Inflammatory macrophage treated with lipopolysaccharide for 4 hours (primary cell): ENCODE measurements at regions not wholly inside any gene's neighbourhood (a gene's known extent, or its start where the extent isn't known, plus 50 kb on each side); places are given as distances from the start of the nearest gene placed in this dataset.
A peak's percentile ranks its signal among the peaks of the same experiment; 100 is the strongest.
"Not testable (repeated sequence)": the region's sequence is repeated elsewhere in the genome, so short reads cannot be mapped to it uniquely, and the experiment has no call there.

Experiments used
- DNase-seq: peaks from one replicate; pipeline ENCODE4 v3.0.0-alpha.2; 2020

DNA sequence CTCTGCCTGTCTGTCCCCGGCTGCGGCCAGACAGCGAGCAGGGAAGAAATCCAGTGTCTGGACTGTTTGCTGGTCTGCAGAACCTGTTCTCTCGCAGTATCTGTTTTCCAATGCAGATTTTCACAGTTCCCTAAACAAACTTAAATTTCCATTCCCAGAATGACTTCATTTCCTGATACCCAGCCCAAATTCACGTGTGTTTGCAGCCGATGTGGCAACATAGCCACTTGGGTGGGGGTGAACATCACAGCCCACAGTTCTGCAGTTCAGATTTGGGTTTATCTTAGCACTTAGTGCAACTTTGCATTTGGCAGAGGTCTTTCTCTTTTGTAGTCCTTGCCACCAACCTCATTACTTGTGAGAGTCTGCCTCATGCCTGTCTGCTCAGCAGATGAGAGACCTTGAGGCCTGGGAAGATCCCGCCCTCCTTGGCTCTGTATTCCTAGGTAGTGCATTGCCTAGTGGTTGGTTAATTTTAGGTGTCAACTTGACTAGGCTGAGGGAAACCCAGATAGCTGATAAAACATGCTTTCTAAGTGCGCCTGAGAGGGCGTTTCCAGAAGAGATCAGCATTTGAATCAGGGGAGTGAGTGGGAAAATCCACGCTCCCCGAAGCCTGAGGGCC lies 122.8 kb upstream of the FAM20C start:
- not testable (repeated sequence) for DNase-seq

DNA sequence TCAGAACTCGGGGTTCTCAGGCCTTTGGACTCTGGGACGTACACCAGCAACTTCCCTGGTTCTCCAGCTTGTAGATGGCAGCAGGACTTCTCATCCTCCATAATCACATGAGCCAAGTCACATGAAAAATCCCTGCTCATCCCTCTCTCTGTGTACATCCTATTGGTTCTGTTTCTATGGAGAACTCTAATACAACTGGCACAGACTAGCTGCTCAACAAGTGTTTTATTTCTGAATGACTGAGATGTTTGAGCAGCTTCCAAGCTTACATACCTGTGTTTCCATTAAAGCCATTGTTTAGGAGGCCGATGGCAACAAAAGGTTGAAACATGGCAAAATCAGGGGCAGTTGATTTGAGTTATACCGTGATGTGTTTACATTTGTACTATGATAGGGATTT lies 122.2 kb upstream of the FAM20C start:
- not testable (repeated sequence) for DNase-seq

DNA sequence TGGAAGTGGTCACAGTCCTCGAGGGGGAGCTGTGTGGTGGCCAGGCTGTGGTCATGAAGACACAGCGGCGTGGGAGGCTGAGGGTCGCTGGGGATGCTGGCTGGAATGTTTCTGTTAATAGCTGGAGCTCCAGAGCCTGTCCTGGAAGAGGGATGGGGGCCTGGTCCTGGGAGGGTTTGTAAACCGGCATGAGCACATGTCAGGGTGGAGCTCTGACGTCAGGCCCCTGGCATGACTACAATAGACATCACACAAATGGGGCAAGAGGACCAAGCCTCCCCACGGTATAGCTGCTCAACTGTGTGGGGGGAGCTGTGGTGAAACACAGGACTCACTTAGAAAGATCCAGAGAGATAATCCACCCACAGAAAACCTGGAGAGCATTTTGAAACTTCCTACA lies 121.4 kb upstream of the FAM20C start:
- peak; percentile 61 for DNase-seq

- DNase-seq, result not testable (repeated sequence)
These were observed 119.9 kb upstream of the FAM20C start for GRCh38 chr7:72266-73057.

- DNase-seq, result not testable (repeated sequence)
These were observed 119.4 kb upstream of the FAM20C start for GRCh38 chr7:73058-73331.

- peak; percentile 77 for DNase-seq
These were observed 118.3 kb upstream of the FAM20C start for GRCh38 chr7:74008-74540.

GRCh38 chr7:75511-75910 lies 116.9 kb upstream of the FAM20C start:
- not testable (repeated sequence) for DNase-seq

DNA sequence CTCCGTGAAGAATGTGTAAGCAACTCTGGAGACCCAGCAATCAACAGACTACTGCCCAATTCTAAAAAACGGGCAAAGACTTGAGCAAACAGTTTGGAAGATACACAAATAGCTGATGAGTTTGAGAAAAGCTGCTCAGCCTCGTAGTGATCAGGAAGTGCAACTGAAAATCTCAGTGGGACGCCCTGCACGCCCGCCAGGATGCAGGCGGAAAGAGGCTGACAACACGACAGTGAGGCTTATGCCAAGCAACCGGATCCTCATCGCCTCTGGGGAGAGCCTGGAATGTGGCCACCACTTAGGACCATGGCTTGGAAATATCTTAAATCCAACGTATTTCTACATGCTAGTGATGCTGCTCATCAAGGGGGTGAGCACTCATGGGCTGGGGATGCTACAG lies 116.2 kb upstream of the FAM20C start:
- not testable (repeated sequence) for DNase-seq

DNA sequence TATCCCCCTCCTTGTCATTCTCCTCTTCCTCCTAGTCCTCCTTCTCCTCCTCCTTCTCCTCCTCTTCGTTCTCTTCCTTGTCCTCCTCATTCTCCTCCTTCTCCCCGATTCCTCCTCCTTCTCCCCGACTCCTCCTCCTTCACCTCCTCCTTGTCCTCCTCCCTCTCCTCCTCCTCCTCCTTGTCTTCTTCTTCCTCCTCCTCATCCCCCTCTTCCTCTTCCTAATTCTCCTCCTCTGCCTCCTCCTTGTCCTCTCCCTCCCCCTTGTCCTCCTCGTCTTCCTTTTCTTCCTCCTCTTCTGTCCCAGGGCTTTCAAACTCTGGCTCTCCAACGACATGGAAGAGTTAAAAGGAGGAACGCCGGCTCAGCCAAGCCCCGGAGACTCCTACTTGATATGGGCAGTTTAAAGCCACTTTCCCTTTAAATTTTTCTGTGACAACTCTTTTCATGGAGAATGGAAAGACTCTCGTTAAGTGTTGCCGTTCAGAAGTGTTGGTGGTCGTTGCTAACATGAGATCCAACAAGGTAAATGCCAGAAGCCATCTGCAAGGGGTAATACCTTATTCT lies 115.5 kb upstream of the FAM20C start:
- DNase-seq, result not testable (repeated sequence)

- not testable (repeated sequence) for DNase-seq
These were observed 113.5 kb upstream of the FAM20C start for GRCh38 chr7:78862-79261.

GRCh38 chr7:79400-80055 lies 112.8 kb upstream of the FAM20C start:
- not testable (repeated sequence) for DNase-seq

- DNase-seq, result no peak
These were observed 111.9 kb upstream of the FAM20C start for GRCh38 chr7:80259-81067.

DNA sequence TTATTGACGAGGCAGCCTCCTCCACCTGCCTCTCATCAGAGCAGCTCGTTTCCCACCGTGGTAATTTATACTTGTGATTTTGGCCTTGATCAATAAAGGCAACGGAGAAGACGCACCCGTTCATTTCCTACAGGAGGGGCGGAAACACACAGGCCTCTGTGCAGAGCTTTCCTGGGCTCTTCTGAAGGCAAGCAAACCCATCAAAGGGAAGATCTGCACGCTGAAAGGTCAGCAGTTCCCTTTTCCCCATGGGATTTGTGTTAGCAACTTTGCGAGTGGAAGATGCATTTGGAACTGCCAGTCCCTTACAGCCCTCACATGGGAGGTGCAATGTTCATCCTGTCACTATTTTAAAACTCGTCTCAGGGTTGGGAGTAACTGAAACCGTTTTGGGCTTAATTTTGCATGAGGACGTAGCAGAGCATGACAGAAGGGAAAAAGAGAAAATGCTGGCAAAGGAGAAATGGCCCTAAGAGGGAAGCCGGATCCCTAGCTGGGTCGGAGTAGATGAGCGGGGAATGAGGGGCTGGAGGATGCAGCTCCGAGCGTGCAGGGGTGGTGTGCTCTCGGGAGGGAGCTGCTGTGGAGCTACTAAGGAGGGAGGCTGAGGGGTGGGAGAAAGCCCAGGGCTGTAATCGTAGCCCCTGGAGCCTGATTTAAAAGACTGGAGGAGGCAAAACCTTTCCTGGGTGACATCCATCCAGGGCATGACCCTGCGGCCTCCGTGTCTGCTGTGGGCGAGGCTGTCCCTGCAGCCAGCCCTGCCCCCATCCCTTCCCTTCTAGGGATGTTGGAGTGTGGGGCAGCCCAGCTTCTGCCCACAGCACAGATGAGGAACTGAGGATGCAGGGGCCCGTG lies 111.1 kb upstream of the FAM20C start:
- peak; percentile 40 for DNase-seq

DNA sequence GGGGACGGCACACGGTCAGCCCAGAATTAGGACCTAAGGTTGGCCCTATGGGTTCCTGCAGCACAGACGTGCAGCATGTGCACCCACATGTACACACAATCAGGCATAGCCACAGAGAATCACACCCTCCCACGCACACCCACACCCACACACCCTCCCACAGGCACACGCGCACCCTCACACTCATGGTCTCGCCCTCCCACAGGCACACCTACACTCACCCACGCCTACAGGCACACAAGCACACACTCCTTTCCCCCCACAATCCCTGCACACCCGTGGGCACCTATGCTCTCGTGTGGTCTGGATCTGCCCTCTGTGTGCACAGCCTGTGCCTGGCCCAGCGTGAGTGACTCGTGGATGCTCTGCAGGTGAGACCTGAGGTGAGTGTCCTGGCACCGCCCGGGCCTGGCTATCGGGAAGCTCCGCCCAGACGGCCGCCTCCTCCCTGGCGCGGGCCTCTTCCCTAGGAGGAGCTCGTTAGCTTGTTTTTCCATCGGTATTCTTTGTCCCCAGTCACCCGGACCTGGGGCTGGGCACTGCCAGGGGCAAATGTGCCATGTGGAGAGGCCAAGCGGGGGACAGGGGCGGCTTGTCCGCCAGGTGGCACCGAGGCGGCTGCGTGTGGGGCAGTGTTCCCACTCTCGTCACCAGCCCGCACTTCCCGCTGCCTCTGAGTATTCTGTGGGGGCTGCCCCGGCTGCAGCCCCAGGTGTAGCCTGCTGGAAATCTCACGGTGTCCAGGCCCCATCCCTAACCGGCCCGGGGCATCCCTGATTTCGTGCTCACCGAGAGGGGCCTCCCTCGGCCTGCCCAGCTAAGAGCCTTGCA lies 110.2 kb upstream of the FAM20C start:
- DNase-seq, result no peak

DNA sequence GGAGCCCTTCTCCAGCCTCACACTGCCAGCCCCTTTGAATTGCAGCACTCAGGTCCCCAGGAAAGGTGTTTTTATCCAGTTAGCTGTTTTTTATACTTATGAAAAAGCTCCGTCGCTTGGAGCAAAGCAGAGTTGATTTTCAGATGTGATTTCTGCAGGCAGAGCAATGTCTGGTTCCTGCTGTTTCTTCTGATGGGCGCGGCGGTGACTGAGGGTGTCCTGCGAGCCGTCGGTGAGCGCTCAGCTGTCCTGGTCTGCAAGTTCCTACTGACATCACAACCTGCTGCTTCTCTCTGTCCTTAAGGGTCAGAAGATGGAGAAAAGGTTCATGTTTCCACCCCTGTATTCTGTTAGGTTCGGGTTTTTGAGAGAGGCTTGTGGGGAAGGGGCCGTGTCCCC lies 109.6 kb upstream of the FAM20C start:
- no peak for DNase-seq

GRCh38 chr7:83441-83840 lies 108.9 kb upstream of the FAM20C start:
- DNase-seq, result no peak

DNA sequence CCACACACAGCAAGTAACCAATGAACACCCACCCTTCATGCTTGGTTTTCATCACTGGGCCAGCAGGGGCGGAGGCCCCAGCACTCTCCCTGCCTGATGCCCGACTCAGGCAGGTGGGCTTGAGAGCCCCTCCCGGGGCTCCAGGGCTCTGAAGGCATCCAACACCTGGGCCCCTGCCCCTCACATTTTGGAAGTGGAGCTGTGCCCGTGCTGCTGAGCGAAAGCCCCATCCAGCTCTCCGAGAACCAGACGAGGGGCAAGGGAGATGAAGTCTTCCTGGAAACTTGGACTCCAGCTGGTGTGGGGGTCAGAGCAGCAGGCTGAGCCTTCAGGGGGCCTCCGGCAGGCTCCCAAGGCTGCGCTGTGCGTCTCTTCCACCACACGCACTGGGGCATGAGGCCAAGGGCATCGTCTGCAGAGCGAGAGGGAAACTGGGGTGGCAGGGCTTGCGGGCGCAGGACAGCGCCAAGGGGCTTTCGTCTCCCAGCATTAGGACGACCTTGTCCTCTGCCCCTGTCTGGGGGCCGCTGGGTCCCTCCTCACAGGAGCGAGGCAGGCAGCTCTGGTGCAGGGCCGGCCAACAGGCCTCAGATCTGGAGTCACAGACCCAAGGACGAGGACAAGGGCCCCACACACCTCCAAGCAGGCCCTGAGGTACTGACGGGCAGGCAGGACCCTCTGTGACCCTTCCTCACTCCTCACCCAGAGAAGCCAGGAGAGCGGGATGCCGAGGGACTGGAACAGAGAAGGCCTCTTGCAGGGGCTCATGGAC lies 108.3 kb upstream of the FAM20C start:
- DNase-seq, result no peak

DNA sequence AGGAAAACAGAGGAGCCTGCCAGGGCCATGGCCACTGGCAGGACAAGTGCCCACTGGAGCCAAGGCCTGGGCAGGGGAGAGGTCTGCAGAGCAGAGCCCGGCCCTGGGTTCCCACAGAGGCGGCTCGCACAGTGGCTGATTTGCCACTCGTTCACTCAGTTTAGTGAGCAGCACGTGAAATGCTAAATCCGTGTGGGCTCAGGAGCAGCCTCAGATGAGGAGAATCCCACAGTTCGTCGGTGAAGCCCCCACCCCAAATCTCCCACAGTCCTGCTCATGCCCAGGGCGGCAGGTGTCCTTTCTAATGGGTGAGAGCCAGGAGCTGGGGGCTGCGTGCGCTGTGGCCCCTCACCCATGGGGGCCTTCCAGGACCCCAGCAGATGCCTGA lies 107.7 kb upstream of the FAM20C start:
- no peak for DNase-seq

- no peak for DNase-seq
These were observed 107.1 kb upstream of the FAM20C start for GRCh38 chr7:85074-85882.
